ENCODE measurements at regions not wholly inside any gene's neighbourhood (a gene's known extent, or its start where the extent isn't known, plus 50 kb on each side); places are given as distances from the start of the nearest gene placed in this dataset.
"Not testable (repeated sequence)": the region's sequence is repeated elsewhere in the genome, so short reads cannot be mapped to it uniquely, and the experiment has no call there.

DNA sequence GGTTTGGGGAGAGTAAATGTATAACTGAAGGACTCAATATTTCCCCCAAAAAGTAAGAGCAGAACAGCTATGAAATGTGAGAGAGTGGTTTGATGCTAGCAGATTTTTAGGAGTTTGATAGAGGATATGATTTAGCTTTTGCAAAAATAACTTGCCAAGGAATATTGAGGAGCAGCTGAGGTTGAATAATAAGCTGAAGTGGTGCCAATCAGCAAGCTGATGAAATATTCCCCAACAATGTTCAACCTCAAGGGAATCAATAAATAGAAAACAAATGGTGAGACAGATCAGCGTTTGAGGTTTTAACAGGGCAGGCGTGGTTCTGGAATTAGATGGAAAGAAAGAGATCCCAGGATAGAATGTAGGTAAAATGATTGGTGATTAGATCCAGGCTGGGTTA lies 413.4 kb upstream of the ADAMTS5 start:
- no peak for DNase-seq

DNA sequence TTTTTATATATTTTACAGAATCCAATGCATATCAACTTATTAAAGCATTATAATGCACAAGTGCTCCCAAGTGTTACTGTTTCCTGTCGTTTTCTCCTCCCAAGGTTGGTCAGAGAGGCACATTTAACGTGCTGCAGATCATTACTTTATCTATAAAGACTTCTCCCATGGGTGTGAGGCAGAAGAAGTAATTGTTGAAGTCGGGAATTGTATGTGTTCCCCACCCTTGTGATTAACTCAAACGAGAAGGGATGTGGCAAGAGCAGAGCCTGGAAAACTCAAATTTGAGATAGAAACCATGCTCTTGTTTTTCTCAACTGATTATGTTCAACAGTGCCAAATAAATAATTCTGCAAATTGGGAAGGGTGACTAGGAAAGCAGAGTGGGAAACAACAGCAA lies 412.5 kb upstream of the ADAMTS5 start:
- no peak for DNase-seq

GRCh38 chr21:27372381-27372780 lies 405.5 kb upstream of the ADAMTS5 start:
- DNase-seq, result no peak

DNA sequence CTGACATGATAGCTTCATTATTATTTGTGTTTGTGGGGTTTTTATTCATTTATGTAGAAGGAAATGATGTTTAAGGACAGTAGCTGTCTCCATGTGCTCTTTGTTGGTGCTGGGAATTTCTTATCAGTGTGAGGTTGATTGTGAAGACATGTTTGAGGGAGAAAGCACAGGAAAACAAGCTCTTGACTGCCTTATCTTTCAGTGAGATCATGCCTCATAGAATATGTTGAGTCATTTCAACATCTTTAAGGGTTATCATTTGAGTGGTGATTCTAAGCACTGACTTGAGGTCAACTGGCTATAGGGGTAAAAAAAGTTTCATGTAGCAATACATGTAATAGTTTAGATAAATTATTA lies 405.1 kb upstream of the ADAMTS5 start:
- DNase-seq, result no peak

- DNase-seq, result no peak
Measured at GRCh38 chr21:27371115-27371974, 404.5 kb upstream of the ADAMTS5 start.

DNA sequence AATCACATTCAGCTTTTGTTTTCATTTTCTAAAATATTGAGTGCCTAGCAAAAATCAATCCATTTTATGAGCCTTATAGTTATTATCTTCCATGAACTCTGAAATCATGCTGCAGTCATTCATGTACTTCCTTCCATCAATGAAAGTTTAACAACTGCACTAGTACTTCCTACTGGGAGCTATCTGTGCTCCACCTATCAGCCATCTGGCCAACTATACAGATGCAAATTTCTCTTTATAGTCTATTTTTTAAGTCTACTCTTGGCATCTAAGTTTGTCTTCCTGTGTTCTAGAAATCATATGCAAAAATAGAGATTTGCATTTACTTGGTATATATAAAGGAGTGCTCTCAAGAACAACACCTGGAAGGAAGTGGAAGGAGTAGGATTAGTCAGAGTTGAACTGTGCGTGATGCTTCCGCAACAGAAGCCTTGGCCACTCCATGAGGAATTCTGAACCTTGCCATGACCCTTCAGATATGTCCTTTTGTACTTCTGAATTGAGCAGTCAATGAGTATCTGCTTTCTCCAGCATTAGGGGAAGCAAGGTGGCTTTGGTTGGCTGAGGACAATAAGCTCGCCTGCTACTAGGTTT lies 403.2 kb upstream of the ADAMTS5 start:
- DNase-seq, result no peak

DNA sequence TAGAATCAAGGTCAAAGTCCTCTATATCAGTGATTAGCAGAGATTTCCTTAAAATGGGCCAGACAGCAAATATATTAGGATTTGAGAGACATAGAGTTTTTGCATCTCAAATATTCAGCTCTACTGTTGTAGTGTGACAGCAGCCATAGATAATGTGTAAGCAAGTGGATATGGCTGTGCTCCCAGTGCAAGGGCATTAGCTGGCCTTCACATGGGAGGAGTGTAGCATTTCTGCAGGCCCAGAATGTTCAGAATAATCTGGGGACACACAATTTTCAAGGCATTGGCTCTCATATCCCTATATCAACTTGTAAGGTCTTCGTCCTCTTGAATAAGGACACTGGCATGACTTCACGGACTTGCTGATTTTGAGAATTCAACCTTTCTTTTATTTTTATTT lies 402.3 kb upstream of the ADAMTS5 start:
- no peak for DNase-seq

DNA sequence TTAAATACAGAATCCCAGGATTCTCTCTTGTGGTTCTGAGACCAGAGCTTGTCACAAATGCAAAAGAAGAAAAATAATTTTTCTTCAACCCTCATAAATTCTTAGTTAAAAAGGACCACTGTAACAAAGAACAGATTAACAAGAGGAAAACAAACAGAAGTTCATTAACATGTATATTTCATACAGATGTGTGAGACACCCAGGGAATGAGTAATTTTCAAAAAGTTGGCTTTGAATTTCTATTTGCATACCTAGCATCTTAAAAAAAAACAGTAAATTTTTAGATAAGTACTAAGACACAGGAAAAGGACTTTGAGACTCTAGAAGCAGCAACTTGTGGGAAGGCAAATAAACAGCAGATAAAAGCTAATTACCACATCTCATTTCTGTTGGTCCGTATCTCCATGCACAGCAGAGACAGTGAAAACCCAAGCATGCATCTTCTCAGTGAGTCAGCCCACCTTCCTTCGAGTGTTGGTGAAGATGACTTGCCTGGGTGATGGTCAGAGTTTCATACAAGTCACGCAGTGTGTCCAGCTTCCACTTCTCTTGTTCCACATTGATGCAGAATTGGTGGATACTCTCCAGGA lies 399.9 kb upstream of the ADAMTS5 start:
- no peak for DNase-seq

DNA sequence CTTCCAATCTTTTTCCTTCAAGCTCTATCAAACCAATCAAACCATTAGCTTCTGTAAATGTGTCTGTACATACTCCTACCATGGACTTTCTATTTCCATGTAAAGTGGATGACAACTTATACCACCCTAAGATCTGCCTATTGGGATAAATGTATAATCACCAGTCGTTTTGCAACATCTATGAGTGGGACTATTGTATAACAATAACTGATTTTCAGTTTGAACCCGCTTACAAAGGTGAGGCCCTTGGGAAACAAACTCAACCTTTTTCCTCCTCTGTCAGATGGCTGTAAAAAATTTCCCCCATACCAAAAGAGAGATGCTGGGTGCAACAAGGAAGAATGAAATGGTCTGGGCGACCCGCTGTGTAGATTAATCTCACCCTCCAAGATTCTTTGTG lies 399.1 kb upstream of the ADAMTS5 start:
- no peak for DNase-seq

- DNase-seq, result no peak
Measured at GRCh38 chr21:27365394-27365793, 398.5 kb upstream of the ADAMTS5 start.

- DNase-seq, result no peak
Measured at GRCh38 chr21:27363719-27364477, 397.0 kb upstream of the ADAMTS5 start.

DNA sequence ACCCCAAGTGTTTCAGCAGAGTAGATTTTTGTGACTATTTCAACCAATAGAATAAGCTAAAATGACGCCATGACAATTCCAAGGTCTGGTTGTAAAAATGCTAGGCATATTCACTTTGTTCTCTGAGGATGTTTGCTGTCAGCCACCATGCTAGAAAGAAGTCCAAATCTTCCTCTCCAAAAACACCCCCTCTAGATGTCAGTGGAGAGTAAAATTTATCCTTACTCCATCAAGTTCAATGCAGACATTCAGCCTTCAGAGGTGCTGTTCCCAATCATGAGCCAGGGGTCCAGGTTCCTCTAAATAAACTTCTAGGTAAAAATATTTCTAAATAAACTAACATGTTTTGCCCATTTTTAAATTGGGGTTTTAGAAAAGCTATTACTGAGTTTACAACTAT lies 395.4 kb upstream of the ADAMTS5 start:
- no peak for DNase-seq

DNA sequence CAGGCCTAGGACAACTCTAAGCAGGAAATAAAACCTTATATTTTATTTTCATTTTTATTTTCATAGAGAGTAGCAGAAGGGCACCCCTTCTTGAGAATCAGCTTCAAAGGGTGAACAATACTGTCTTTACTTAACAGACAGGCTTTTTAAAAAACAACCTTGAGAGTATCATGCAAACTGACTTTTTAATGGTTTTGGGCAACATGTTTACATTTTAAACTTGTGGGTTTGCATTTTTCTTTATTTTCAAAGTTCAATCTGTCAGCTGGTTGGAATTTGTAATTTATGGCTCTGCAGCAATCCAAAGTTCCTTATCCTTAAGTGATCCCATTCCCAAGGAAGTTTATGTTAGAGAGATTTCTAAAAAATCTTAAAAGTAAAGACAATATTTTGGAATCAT lies 392.3 kb upstream of the ADAMTS5 start:
- no peak for DNase-seq

- DNase-seq, result no peak
Measured at GRCh38 chr21:27352885-27353284, 386.0 kb upstream of the ADAMTS5 start.

DNA sequence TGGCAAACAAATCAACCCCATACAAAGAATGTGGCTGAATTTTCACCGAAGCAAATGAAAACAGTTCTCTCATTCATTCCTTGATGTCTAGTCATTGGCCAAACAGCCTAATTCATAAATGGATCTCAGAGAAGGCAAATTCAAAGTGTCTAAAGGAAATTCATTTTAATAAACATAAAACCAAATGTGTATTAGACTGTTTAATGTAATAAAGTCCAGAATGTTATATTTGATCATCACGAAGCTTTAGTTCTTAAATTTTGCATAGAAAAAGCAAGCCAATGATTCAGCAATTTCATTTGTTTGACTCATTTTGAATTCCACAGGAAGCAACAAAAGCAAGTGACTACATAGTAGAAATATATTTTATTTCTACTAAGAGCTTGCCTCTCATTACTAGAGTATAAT lies 379.2 kb upstream of the ADAMTS5 start:
- no peak for DNase-seq

DNA sequence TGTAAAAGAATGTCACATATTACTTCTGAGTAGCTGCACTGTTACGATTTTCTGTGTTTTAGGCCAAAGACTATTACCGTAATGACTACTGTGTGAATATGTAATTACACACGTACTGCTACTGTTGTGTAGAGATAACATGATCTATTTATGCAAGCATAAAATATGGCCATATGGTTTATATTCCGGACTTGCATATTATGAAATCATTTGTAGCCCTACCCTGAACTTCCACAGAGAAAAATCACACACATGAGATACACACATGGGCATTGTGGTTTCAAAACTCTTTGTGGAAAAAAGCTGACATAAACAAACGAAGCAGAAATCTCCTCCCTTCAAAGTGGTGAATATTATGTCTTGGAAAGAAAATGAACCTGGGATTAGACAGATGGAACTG lies 373.0 kb upstream of the ADAMTS5 start:
- no peak for DNase-seq

DNA sequence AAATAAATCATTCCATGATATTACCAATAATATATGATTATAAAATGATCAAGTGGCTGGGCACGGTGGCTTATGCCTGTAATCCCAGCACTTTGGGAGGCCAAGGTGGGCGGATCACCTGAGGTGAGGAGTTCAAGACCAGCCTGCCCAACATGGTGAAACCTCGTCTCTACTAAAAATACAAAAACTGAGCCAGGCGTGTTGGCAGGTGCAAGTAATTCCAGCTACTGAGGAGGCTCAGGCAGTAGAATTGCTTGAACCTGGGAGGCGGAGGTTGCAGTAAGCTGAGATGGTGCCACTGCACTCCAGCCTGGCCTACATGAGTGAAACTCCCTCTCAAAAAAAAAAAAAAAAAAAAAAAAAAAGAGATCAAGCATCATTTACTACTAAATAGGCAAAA lies 371.1 kb upstream of the ADAMTS5 start:
- not testable (repeated sequence) for DNase-seq

- no peak for DNase-seq
Measured at GRCh38 chr21:27333096-27333495, 366.2 kb upstream of the ADAMTS5 start.

- no peak for DNase-seq
Measured at GRCh38 chr21:27329255-27329851, 362.5 kb upstream of the ADAMTS5 start.

DNA sequence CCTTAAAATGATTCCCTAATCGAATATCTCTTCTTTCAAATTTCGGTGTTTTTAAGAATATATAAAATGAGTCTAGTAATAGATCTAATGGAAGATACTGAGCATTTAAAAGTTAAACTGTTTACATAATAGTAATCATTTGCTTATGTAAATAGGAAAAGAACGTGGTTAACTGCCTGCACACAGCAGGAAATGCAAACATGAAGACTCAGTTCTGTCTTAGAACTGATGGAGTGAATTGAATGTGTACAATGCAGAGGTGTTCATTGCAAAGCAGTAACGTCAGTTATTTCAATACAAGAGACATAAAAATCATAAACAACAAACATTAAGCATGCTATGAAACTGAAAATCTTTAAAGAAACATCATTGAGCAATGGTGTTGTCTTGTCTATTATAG lies 359.4 kb upstream of the ADAMTS5 start:
- no peak for DNase-seq

DNA sequence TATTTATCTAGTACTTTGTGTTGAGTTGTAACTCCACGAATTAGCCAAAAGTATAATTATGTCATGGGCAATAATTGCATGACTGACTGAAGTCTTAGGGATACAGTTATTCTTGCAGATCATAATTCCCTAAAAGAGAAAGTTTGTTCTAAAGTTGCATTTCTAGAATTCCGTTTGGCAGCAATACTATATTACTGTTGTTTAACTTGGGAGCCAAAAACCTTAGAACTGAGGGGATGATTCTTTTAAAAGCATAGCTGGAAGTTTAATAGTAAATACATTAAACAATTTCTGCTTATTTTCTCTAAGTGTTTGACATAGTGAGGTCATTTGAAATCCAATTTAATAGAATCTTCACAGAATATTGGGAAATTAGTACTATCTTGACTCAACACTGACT lies 356.4 kb upstream of the ADAMTS5 start:
- DNase-seq, result no peak

DNA sequence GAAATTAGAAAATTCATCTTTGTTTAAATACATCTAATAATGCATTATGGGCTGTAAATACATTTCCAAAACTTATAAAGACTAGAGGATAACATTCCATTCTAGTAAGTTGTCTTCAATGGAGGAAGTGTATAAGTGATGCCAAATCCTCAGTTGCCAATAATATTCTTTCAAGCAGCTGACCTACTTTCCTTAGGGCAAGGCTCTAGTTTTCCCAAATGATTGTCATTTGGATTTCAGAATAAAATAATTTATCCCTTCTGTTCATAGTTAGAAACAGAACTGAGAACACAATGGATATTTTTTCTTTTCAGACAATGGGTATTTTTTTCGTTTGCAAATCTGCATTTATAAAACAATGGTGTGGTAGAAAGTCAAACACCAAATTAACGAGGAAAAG lies 354.9 kb upstream of the ADAMTS5 start:
- no peak for DNase-seq

DNA sequence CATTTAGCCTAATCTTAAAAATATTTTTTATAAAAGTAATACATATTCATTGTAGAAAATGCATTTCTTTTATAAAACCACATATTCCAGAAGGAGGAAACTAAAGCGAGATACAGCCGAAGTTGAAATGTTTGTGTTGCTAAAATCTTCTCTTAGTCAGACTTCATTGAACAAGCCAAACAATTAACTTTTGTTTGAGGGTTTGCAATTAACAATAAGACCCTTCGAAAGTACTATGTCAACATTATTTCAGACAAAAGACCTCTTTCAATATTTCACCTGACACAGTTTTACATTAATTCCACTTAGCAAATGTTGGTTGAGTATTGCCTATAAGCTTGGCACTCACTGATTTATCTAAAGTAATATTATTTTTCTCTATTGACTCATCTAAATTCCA lies 354.0 kb upstream of the ADAMTS5 start:
- no peak for DNase-seq

All from activated CD4-positive, alpha-beta T cell treated with anti-CD3 and anti-CD28 coated beads, Interleukin-10, Interleukin-2, amounts not matched to agents 100 ng/mL and 50 ng/mL, durations not matched to agents 16 hours and 8 hours (primary cell).